NOMO-1 treated with dmso at 0.1 percent for 144 hours (cell line): ENCODE measurements at regions not wholly inside any gene's neighbourhood (a gene's known extent, or its start where the extent isn't known, plus 50 kb on each side); places are given as distances from the start of the nearest gene placed in this dataset.

Source experiments
- DNase-seq: peaks from one replicate; lab custom pipeline; 2025; ENCODE audit not compliant: unreplicated experiment; lab: John Stamatoyannopoulos, UW

- no peak for DNase-seq
Observed at GRCh38 chr4:125911481-125911880, 596.7 kb downstream of the FAT4 start.

DNA sequence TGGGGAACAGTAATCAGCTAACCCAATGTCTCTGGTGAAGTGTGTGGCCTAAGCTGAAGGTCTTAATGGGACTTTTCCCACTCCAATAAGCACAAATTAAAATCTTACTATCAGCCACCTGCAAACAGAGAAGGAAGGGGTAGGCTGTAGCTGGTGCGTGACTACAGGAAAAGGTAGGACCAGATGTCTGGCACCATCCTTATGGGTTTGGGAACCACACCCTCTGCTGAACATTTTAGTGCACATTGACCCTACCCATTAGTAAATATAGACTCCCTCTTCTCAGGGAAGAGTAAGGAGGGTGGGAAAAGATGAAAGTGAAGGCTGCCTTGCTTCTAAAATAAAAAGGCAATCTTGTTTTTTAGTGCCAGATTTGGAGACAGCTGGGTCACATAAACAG is 602.8 kb downstream of the FAT4 start:
- no peak for DNase-seq

DNA sequence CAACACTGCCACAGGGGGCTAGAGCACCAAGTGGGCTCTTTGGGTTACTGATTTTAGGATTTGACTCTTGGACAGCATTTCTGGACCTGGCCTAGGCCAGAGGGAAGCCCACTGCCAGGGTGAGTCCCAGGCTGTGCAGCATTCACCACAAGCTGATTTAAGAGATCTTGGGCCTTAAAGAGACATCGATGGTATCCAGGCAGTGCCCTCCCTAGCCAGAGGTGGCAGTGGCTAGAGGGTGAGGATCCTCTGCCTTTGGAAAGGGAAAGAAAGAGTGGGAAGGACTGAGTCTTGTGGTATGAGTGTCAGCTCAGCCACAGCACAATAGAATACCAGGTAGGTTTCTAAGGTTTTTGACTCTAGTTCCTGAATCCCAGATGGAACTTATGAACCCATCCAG is 613.9 kb downstream of the FAT4 start:
- DNase-seq = no peak

DNA sequence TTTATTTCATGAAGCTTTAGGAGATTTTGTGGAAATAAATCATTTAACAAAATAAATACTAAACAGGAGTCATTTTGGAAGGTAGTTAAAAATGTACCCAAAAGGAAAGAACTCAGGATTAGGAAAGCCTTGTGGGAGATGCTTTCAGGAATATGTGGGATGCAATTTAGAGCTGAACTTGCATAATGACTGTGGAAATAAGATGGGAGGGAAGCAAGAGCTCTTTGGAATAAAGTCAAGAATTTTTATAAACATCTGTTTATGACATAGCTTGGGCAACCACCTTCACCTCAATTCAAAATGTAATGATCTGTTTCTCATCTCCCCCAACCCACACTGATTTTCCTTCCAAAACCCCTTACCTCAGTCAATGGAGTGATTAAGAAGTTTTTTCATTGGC is 623.8 kb downstream of the FAT4 start:
- no peak for DNase-seq

DNA sequence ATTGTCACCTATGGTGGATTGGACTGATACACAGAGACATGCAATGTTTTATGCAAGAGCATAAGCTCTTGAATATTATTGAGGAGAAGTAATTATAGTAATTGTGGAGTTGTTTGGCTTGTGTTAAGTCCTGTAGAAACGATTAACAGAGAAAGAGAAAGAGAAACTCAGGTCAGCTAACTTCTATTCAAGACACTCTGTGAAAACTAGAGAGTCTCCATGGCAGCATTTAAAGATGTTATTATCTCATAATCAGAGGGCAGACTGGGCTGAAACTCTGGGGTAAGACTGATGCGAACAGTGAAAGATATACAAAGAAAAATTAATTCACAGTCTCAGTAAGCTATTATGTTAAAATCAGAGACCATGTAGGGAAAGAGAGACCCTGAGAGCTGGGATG is 625.7 kb downstream of the FAT4 start:
- DNase-seq = no peak

- no peak for DNase-seq
Observed at GRCh38 chr4:125944966-125945365, 630.2 kb downstream of the FAT4 start.

DNA sequence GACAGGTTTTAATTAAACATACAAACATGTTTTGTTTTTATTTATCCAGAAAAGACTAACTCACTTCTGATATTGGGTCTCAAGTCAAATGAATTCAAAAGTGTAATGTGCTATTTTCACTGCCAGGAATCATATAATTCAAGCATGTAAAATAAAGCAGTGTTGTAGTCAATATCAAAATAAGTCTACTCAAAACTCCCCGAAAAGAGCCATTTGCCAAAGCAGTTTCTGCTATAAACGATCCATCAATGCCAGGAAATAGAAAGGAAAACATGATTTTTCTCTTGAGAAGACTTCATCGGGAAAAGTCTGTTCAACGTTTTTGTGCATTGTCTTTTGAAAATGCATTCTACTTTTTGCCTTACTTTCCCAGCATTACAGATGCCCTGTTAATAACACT is 633.3 kb downstream of the FAT4 start:
- DNase-seq = no peak

- DNase-seq = no peak
Observed at GRCh38 chr4:125951261-125951887, 636.6 kb downstream of the FAT4 start.

DNA sequence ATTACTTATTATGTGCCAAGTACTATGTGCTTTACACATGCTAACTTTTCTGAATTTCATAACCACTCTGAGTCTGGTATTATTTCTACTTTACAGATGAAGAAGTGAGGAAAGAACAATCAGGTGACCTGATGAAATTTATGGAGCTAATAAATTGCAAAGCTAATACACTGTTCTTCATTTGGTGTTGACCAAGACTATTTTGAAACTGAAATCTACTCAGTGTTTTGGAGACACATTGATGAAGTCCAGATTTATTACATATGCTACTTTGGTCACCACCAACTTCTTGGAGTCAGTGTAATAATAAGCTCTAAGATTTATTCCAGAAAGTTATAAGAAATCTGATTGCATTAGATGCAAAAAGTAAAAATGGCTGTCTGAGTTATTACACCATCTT is 637.9 kb downstream of the FAT4 start:
- DNase-seq = no peak

DNA sequence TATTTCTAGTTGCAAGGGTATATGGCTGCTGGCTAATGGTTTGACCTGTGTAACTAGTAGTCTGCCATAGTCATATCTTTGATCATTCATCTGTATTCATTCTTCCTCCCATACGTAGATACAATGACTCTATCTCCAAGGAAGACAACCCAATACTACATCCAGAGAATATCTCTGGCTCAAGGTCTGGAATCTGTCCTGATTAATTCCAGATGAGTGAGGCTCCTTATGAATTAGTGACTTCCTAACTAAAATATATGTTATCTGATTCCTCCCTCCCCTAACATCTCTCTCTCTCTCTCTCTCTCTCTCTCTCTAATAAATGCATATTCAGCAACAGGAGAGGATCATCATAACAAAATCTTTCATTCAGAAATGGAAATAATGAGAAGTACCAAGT is 641.5 kb downstream of the FAT4 start:
- DNase-seq = no peak

DNA sequence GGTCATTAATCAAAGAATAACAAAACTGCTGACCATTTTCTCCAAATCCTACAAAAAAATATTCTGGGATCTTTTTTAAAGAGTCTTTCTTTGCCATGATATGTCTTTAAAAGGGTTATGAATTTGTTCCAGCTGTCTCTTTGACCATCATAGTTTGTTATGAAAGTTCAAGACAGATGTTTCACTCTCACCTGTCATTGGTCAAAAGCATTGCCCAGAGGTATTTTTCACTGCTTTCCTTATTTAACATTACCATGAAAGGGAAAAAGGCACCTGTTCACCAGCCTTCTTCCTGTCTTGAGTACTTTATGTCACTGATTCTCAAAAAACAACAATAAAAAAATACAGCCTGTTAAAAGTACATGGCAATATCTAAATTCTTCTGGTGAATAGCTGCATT is 643.8 kb downstream of the FAT4 start:
- DNase-seq = no peak

GRCh38 chr4:125961626-125962025 is 646.9 kb downstream of the FAT4 start:
- no peak for DNase-seq

DNA sequence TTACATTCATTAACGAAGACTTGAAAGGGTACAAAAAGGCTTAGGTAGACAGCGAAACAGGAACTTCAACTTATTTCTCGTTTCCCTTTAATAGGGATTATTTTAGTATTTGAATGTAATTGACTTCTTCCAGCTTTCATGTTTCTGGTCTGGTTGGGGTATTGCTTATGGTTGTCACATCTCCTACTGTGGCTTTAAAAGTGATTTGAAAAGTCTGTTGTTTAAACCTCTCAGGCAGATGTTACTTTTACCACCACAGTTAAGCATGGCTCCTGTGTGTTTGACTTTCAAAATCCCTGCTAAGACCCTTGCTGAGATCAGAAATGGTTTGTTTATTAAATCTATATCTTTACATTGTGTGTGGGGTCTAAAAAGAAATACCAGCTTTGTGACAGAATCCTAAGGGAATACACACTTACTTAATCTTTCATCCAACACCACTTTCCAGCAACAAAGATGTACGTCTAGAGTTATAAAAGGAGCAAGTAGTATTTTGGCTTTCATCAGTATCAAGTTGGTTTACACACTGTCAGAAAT is 661.2 kb downstream of the FAT4 start:
- no peak for DNase-seq

DNA sequence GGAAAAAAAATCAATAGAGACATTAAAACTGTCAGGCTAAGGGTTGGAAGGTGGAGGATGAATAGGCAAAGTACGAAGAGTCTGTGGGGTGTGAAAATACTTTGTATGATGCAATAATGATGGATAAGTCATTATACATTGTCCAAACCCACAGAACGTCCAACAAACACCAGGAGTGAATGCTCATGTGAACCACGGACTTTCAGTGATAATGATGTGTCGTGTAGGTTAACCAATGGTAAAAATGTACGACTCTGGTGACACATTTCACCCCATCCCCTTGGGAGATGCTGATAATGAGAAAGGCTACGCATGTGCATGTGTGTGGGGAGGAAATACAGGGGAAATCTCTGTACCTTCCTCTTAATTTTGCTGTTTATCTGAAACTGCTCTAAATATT is 665.2 kb downstream of the FAT4 start:
- DNase-seq = no peak

DNA sequence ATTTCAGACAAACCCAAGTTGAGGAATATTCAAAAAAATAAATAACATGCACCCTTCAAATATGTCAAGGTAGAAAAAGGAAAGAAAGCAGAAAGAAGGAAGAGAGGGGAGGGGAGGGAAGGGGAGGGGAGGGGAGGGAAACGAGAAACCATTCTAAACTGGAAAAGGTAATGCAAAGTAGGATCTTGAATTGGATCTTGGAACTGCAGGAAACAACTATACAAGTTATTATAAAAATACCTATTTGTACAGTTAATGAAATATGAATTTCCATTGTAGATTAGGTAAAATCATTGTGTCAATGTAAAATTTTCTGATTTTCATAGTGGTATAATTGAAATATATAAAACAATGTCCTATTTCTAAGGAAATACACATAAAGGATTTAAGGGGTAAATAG is 668.4 kb downstream of the FAT4 start:
- DNase-seq = no peak

- DNase-seq = no peak
Observed at GRCh38 chr4:125985856-125986255, 671.1 kb downstream of the FAT4 start.

DNA sequence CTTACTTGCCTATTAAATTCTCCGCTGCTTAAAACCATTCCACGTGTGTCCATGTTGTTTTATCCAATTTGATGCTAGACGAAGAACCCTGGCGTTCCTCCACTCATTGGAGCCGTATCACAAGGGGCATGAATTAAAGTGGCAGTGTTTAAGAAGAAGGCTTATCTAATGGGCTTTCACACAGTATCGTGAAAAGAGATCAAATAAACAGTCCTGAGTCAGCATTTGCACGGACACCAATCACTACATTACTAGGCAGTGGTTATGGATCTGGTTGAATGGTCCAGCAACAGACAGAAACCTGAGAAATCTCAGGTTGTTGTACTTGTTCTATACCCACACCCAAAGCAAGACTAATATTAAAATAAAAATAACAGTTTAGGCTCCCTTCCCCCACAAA is 671.6 kb downstream of the FAT4 start:
- no peak for DNase-seq

GRCh38 chr4:125988464-125988863 is 673.7 kb downstream of the FAT4 start:
- DNase-seq = no peak

- no peak for DNase-seq
Observed at GRCh38 chr4:125991398-125991797, 676.6 kb downstream of the FAT4 start.

DNA sequence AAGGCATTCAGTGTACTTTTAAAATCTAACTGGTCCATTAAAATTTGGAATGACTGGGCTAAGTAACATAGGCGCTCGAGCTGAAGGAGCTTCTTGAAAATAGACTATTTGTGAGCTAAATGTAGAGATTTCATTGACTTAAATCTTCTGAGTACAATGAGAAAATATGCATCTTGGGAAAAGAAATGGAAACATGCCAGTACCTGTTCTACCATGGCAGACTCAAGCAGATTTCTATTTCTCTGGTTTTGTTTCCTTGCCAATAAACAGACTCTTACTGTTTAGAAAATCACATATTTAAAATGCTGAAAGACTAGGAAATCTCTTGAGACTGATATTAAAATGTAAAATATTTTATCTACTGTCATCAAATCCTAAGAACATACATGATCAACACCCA is 678.1 kb downstream of the FAT4 start:
- no peak for DNase-seq

DNA sequence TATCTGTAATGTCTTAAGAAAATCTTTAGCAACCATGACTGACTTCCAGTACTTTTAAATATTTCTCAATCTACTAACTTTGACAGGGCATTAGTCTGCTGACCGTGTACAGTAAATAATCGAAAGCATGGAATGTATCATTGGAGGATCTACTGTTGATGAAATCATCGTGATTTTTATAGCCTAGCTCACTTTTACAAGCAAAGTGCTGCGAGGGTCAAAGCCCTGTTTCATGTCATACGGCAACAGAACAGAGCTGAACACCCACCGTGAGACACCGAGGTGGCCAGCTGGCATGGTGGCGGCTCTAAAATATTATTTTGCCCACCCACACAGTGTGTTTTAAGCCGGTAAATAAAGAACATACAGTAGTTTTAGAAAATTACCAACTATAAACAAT is 679.3 kb downstream of the FAT4 start:
- no peak for DNase-seq

- no peak for DNase-seq
Observed at GRCh38 chr4:125994430-125994829, 679.7 kb downstream of the FAT4 start.

DNA sequence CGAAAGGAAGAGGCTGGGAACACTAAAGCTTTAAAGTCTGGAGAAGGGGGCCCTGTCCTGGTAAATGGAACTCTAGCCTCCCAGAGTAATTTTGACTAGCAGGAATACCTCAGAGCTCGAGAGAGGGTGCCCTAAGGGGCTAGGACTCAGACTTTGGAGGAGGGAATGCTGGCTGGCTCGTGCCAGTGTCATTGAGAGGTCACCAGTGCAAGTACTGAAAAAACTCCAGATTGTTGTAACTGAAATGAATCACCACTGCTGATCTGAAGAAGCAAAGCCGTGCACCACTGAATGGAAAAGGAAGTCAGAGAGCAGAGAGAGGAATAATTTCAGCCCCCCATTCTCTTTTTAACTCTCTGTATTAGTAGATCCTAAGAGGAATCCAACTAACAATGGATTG is 690.2 kb downstream of the FAT4 start:
- DNase-seq = no peak
